22Rv1 (cell line): ENCODE measurements at regions not wholly inside any gene's neighbourhood (a gene's known extent, or its start where the extent isn't known, plus 50 kb on each side); places are given as distances from the start of the nearest gene placed in this dataset.

Source experiments
- ZFX ChIP-seq: fragments of 450-650 bp; IDR thresholded peaks from 2 replicates; pipeline ENCODE4 v1.6.1; 2017; ENCODE audit warnings: antibody characterized with exemption, borderline replicate concordance
- TF ChIP-seq, protein P1 (sequence below): fragments of 450-650 bp; IDR thresholded peaks from 2 replicates; pipeline ENCODE4 v1.5.1; 2017; ENCODE audit warnings: mild to moderate bottlenecking

- TF ChIP-seq, protein P1, sequence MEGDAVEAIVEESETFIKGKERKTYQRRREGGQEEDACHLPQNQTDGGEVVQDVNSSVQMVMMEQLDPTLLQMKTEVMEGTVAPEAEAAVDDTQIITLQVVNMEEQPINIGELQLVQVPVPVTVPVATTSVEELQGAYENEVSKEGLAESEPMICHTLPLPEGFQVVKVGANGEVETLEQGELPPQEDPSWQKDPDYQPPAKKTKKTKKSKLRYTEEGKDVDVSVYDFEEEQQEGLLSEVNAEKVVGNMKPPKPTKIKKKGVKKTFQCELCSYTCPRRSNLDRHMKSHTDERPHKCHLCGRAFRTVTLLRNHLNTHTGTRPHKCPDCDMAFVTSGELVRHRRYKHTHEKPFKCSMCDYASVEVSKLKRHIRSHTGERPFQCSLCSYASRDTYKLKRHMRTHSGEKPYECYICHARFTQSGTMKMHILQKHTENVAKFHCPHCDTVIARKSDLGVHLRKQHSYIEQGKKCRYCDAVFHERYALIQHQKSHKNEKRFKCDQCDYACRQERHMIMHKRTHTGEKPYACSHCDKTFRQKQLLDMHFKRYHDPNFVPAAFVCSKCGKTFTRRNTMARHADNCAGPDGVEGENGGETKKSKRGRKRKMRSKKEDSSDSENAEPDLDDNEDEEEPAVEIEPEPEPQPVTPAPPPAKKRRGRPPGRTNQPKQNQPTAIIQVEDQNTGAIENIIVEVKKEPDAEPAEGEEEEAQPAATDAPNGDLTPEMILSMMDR = no peak
- no peak for TF ChIP-seq ZFX
These were observed 159.9 kb upstream of the PDGFD start for GRCh38 chr11:104323841-104324240.
